ENCODE measurements at regions not wholly inside any gene's neighbourhood (a gene's known extent, or its start where the extent isn't known, plus 50 kb on each side); places are given as distances from the start of the nearest gene placed in this dataset.

GRCh38 chr4:184317234-184317918, 99.7 kb upstream of the ENPP6 start (continued):
- no peak for TF ChIP-seq JUND (IDR thresholded peaks at IDR 0.05; ENCODE audit: low read length)
